ENCODE measurements at regions not wholly inside any gene's neighbourhood (a gene's known extent, or its start where the extent isn't known, plus 50 kb on each side); places are given as distances from the start of the nearest gene placed in this dataset.

- H2BK120ac ChIP-seq (ENCODE audit: low read depth, low read length, poor library complexity, severe bottlenecking), result no peak overlapping the region
- H2BK20ac ChIP-seq (ENCODE audit: low read depth, low read length, poor library complexity, severe bottlenecking), result no peak overlapping the region
- no peaks in the 10 kb centered on the region for H3K9me3 ChIP-seq (ENCODE audit: control insufficient read depth, low read depth, low read length)
- H3K4me3 Mint-ChIP-seq, result no peak overlapping the region
- no peak overlapping the region for H2BK5ac ChIP-seq (ENCODE audit: insufficient read length, low read length)
- H3K27ac ChIP-seq (ENCODE audit: insufficient read length, low read depth, low read length), result no peak overlapping the region
- H3K4me1 ChIP-seq (ENCODE audit: insufficient read depth, low read length), result no peaks in the 10 kb centered on the region
- TF ChIP-seq CTCF (conservative IDR thresholded peaks at IDR 0.05), result peak; percentile 71
- H3K18ac ChIP-seq (ENCODE audit: insufficient read length, low read depth, low read length), result no peak overlapping the region
- H3K9ac ChIP-seq (ENCODE audit: extremely low read depth, insufficient read length, low read length), result no peak overlapping the region
- no peak overlapping the region for H3K4me2 ChIP-seq (ENCODE audit: insufficient read depth, insufficient read length, low read length)
- no peak overlapping the region for H4K8ac ChIP-seq (replicated peaks; ENCODE audit: insufficient read length, low read depth, low read length)
- no peak overlapping the region for H3K23ac ChIP-seq (ENCODE audit: insufficient read length, low read depth, low read length)
- H3K4ac ChIP-seq (ENCODE audit: low read depth, low read length), result no peak overlapping the region
- H3K14ac ChIP-seq (ENCODE audit: insufficient read depth, low read length), result no peak overlapping the region
- H3K9me3 Mint-ChIP-seq, result peaks cover 8 to 20% of the 10 kb centered on the region in 2 experiments
- no peak overlapping the region for H2AK5ac ChIP-seq (ENCODE audit: insufficient read length, low read length)
- H3K27ac Mint-ChIP-seq, result no peak overlapping the region
- DNase-seq, result no peak
- no peaks in the 10 kb centered on the region for H3K27me3 ChIP-seq (ENCODE audit: insufficient read depth, low read length)
- no peak overlapping the region for H3K56ac ChIP-seq (ENCODE audit: insufficient read length, low read depth, low read length)
- H4K5ac ChIP-seq (ENCODE audit: insufficient read length, low read depth, low read length), result no peak overlapping the region
- H2AFZ ChIP-seq (ENCODE audit: low read length), result no peak overlapping the region
- H3K79me1 ChIP-seq (ENCODE audit: insufficient read depth, low read depth, low read length, poor library complexity, severe bottlenecking), result no peaks in the 10 kb centered on the region
- no peaks in the 10 kb centered on the region for H3K79me2 ChIP-seq (ENCODE audit: insufficient read depth, low read length)
- H4K91ac ChIP-seq (ENCODE audit: insufficient read length, low read depth, low read length), result no peak overlapping the region
- H2BK12ac ChIP-seq (ENCODE audit: insufficient read length, low read depth, low read length), result no peak overlapping the region
- peaks cover 14 to 17% of the 10 kb centered on the region in 2 experiments for H3K4me1 Mint-ChIP-seq
- no peaks in the 10 kb centered on the region for H3K27me3 Mint-ChIP-seq (ENCODE audit: low read depth)
- H2BK15ac ChIP-seq (ENCODE audit: low read depth, low read length), result no peak overlapping the region
- peaks cover 0 to 13% (median 2%) of the 10 kb centered on the region in 3 experiments; a peak in 3 of 7 replicates for H3K36me3 Mint-ChIP-seq (ENCODE audit: insufficient read depth in 1 of 3, low read depth in 3 of 3)
- WGBS (ENCODE audit: extremely low coverage, insufficient read length, low lambda C conversion rate), result no CpG with 5 or more reads among the region's 1 CpG
- no peak overlapping the region for H3T11ph ChIP-seq (ENCODE audit: low read length)
- no peaks in the 10 kb centered on the region for H4K20me1 ChIP-seq (ENCODE audit: control insufficient read depth, insufficient read depth, insufficient read length)
- no peaks in the 10 kb centered on the region for H3K23me2 ChIP-seq (ENCODE audit: insufficient read length, low read depth, low read length, poor library complexity, severe bottlenecking)
Measured at GRCh38 chr6:8499540-8499939, 64.2 kb upstream of the SLC35B3 start.

All from H9 (cell line).